ENCODE measurements at regions not wholly inside any gene's neighbourhood (a gene's known extent, or its start where the extent isn't known, plus 50 kb on each side); places are given as distances from the start of the nearest gene placed in this dataset.

GRCh38 chr3:132254076-132254755 is 63.0 kb upstream of the ACP3 start:
- no peak for TF ChIP-seq CTCF (IDR thresholded peaks at IDR 0.05)
- TF ChIP-seq POLR2AphosphoS5 (IDR thresholded peaks at IDR 0.05) = no peak

All from sigmoid colon (tissue), 4 donors.